NOMO-1 treated with dmso at 0.1 percent for 144 hours (cell line): ENCODE measurements at regions not wholly inside any gene's neighbourhood (a gene's known extent, or its start where the extent isn't known, plus 50 kb on each side); places are given as distances from the start of the nearest gene placed in this dataset.
"Not testable (repeated sequence)": the region's sequence is repeated elsewhere in the genome, so short reads cannot be mapped to it uniquely, and the experiment has no call there.

Source experiments
- DNase-seq: peaks from one replicate; lab custom pipeline; 2025; ENCODE audit not compliant: unreplicated experiment; lab: John Stamatoyannopoulos, UW

- DNase-seq, result no peak
Observed at GRCh38 chr13:65264066-65264465, 1966.1 kb downstream of the PCDH9 start.

- DNase-seq, result no peak
Observed at GRCh38 chr13:65260946-65261891, 1968.9 kb downstream of the PCDH9 start.

GRCh38 chr13:65240773-65241172 lies 1989.4 kb downstream of the PCDH9 start:
- no peak for DNase-seq

GRCh38 chr13:65236841-65237418 lies 1993.2 kb downstream of the PCDH9 start:
- DNase-seq, result no peak

- no peak for DNase-seq
Observed at GRCh38 chr13:65217471-65217995, 2012.6 kb downstream of the PCDH9 start.

- not testable (repeated sequence) for DNase-seq
Observed at GRCh38 chr13:65202845-65203244, 2027.3 kb downstream of the PCDH9 start.

- no peak for DNase-seq
Observed at GRCh38 chr13:65188721-65189120, 2041.4 kb downstream of the PCDH9 start.

GRCh38 chr13:65168026-65168425 lies 2062.1 kb downstream of the PCDH9 start:
- no peak for DNase-seq

GRCh38 chr13:65166675-65167074 lies 2063.5 kb downstream of the PCDH9 start:
- no peak for DNase-seq

GRCh38 chr13:65159803-65160202 lies 2070.3 kb downstream of the PCDH9 start:
- DNase-seq, result no peak

- DNase-seq, result no peak
Observed at GRCh38 chr13:65155861-65156260, 2074.3 kb downstream of the PCDH9 start.

- DNase-seq, result no peak
Observed at GRCh38 chr13:65154661-65155447, 2075.3 kb downstream of the PCDH9 start.

GRCh38 chr13:65149687-65150086 lies 2080.4 kb downstream of the PCDH9 start:
- DNase-seq, result no peak

- no peak for DNase-seq
Observed at GRCh38 chr13:65143920-65144319, 2086.2 kb downstream of the PCDH9 start.

GRCh38 chr13:65133094-65133493 lies 2097.0 kb downstream of the PCDH9 start:
- no peak for DNase-seq

- no peak for DNase-seq
Observed at GRCh38 chr13:65125236-65125635, 2104.9 kb downstream of the PCDH9 start.

GRCh38 chr13:65112531-65112941 lies 2117.6 kb downstream of the PCDH9 start:
- no peak for DNase-seq

GRCh38 chr13:65112123-65112522 lies 2118.0 kb downstream of the PCDH9 start:
- DNase-seq, result no peak

GRCh38 chr13:65111223-65111622 lies 2118.9 kb downstream of the PCDH9 start:
- no peak for DNase-seq

GRCh38 chr13:65104436-65104835 lies 2125.7 kb downstream of the PCDH9 start:
- DNase-seq, result not testable (repeated sequence)

- no peak for DNase-seq
Observed at GRCh38 chr13:65103351-65103750, 2126.8 kb downstream of the PCDH9 start.
